ENCODE measurements at regions not wholly inside any gene's neighbourhood (a gene's known extent, or its start where the extent isn't known, plus 50 kb on each side); places are given as distances from the start of the nearest gene placed in this dataset.

- BruUV-seq (replicated peaks) = no TSS peak
- Histone ChIP-seq H3K27me3 (ENCODE audit: control insufficient read depth, insufficient read depth, low read length) (no peaks in the 10 kb centered on the region), H3K4me1 (ENCODE audit: control insufficient read depth, insufficient read depth, low read length) (no peaks in the 10 kb centered on the region), H3K36me3 (ENCODE audit: control insufficient read depth, insufficient read depth, low read length) (no peaks in the 10 kb centered on the region), H3K9me3 (ENCODE audit: control insufficient read depth, insufficient read depth, low read depth, low read length) (no peaks in the 10 kb centered on the region), H3K4me3 (ENCODE audit: low read depth in 2 of 2, low read length in 2 of 2) (no peak overlapping the region), H3K27ac (ENCODE audit: low read length) (no peak overlapping the region; the same call in 1 of the 2 replicates)
- POLR2A ChIA-PET = no interaction called here
- CTCF ChIA-PET = no interaction called here
- TF ChIP-seq CTCF (IDR thresholded peaks at IDR 0.05) (no peak), SIN3A (IDR thresholded peaks at IDR 0.05; ENCODE audit: borderline replicate concordance, insufficient read depth, low read depth, low read length) (no peak), TCF7L2 (IDR thresholded peaks at IDR 0.05; ENCODE audit: low read depth, low read length) (no peak), REST (IDR thresholded peaks at IDR 0.05; ENCODE audit: insufficient read depth in 1 of 2, low read depth in 2 of 2, low read length in 1 of 2) (no peak), POLR2AphosphoS5 (IDR thresholded peaks at IDR 0.05; ENCODE audit: low read depth, low read length) (no peak)
- intact Hi-C loops (cut with micrococcal nuclease; ENCODE audit: unreplicated experiment) (no loop called here), in situ Hi-C loops (cut with HindIII; ENCODE audit: low pct_unique_long_range_greater_than_20kb, low sequenced_read_pairs) (no loop called here)
- DNase-seq (ENCODE audit: low read depth, low spot score) (no peak), ATAC-seq (no peak)
Observed at GRCh38 chr5:19098434-19098833, 889.6 kb downstream of the CDH18 start.

DNA sequence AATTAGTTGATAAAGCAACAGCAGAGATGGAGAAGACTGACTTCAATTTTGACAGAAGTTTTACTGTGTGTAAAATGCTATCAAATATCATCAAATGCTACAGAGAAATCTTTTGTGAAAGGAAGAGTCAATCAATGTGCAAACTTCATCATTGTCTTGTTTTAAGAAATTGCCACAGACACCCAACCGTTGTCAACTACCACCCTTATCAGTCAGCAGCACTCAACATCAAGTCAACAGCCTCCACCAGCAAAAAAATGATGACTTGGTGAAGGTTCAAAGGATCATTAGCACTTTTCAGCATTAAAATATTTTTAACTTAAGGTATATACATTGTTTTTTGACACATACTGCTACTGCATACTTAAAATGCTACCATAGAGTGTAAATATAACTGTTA, 888.8 kb downstream of the CDH18 start:
- ChIA-PET CTCF (no interaction called here), POLR2A (no interaction called here)
- no peak for TF ChIP-seq CTCF (IDR thresholded peaks at IDR 0.05)
- no peak for TF ChIP-seq REST (IDR thresholded peaks at IDR 0.05; ENCODE audit: insufficient read depth in 1 of 2, low read depth in 2 of 2, low read length in 1 of 2)
- TF ChIP-seq TCF7L2 (IDR thresholded peaks at IDR 0.05; ENCODE audit: low read depth, low read length) = no peak
- no peak for TF ChIP-seq POLR2AphosphoS5 (IDR thresholded peaks at IDR 0.05; ENCODE audit: low read depth, low read length)
- no peak for TF ChIP-seq SIN3A (IDR thresholded peaks at IDR 0.05; ENCODE audit: borderline replicate concordance, insufficient read depth, low read depth, low read length)
- ATAC-seq (no peak), DNase-seq (ENCODE audit: low read depth, low spot score) (no peak)
- no peaks in the 10 kb centered on the region for H3K36me3 ChIP-seq (ENCODE audit: control insufficient read depth, insufficient read depth, low read length)
- no TSS peak for BruUV-seq (replicated peaks)
- H3K27me3 ChIP-seq (ENCODE audit: control insufficient read depth, insufficient read depth, low read length) = no peaks in the 10 kb centered on the region
- in situ Hi-C loops (cut with HindIII; ENCODE audit: low pct_unique_long_range_greater_than_20kb, low sequenced_read_pairs) (no loop called here), intact Hi-C loops (cut with micrococcal nuclease; ENCODE audit: unreplicated experiment) (no loop called here)
- no peaks in the 10 kb centered on the region for H3K4me1 ChIP-seq (ENCODE audit: control insufficient read depth, insufficient read depth, low read length)
- H3K27ac ChIP-seq (ENCODE audit: low read length) = no peak overlapping the region
- no peak overlapping the region for H3K4me3 ChIP-seq (ENCODE audit: low read depth in 2 of 2, low read length in 2 of 2)
- H3K9me3 ChIP-seq (ENCODE audit: control insufficient read depth, insufficient read depth, low read depth, low read length) = no peaks in the 10 kb centered on the region
